Keratinocyte (primary cell): ENCODE measurements at regions not wholly inside any gene's neighbourhood (a gene's known extent, or its start where the extent isn't known, plus 50 kb on each side); places are given as distances from the start of the nearest gene placed in this dataset.
A peak's percentile ranks its signal among the peaks of the same experiment; 100 is the strongest.

Experiments
- DNase-seq: peaks from one replicate; pipeline ENCODE4 v3.0.0-alpha.2; 2011; ENCODE audit warnings: low read depth, missing footprints, low spot score
- FAIRE-seq: peaks from 2 replicates; lab custom pipeline; 2011; peaks lifted over from hg19 to GRCh38; lab: Jason Lieb, UNC
- H2AFZ ChIP-seq: 2 replicates; pipeline ENCODE4 v1.6.0; 2012; ENCODE audit warnings: low read length, control low read depth, inconsistent platforms; ENCODE audit not compliant: control insufficient read depth
- H3K27ac ChIP-seq: 2 replicates; pipeline ENCODE4 v1.5.1; 2011; ENCODE audit warnings: low read length; ENCODE audit not compliant: control insufficient read depth, insufficient read depth
- H3K27me3 ChIP-seq: 3 replicates; pipeline ENCODE4 v1.6.0; 2011; ENCODE audit warnings: low read length; ENCODE audit not compliant: control insufficient read depth, insufficient read depth; ENCODE audit errors: extremely low read depth
- H3K36me3 ChIP-seq, 2 experiments: 2 replicates in 1 of 2; 3 replicates in 1 of 2; pipeline ENCODE4 v1.5.1; 2011; ENCODE audit warnings: low read length in 2 of 2, mild to moderate bottlenecking in 1 of 2; ENCODE audit not compliant: control insufficient read depth in 2 of 2, insufficient read depth in 2 of 2; ENCODE audit errors: extremely low read depth in 1 of 2
- H3K4me1 ChIP-seq: 3 replicates; pipeline ENCODE4 v1.5.1; 2011; ENCODE audit warnings: low read length; ENCODE audit not compliant: control insufficient read depth, insufficient read depth; ENCODE audit errors: extremely low read depth
- H3K4me2 ChIP-seq: 3 replicates; pipeline ENCODE4 v1.6.0; 2011; ENCODE audit warnings: low read depth, low read length; ENCODE audit not compliant: control insufficient read depth, insufficient read depth; ENCODE audit errors: extremely low read depth
- H3K4me3 ChIP-seq, 3 experiments: fragments of 200-600 bp in 1 of 3; sonication (generic) in 1 of 3; 2 replicates in 2 of 3; 3 replicates in 1 of 3; pipeline ENCODE4 v1.5.1; 2011 to 2016; ENCODE audit warnings: low read length in 3 of 3, mild to moderate bottlenecking in 3 of 3, control low read depth in 2 of 3, inconsistent platforms in 1 of 3, low read depth in 1 of 3, mixed read lengths in 1 of 3, mixed run types in 1 of 3, moderate library complexity in 1 of 3; ENCODE audit not compliant: control insufficient read depth in 2 of 3, insufficient read depth in 2 of 3; ENCODE audit errors: extremely low read depth in 1 of 3
- H3K79me2 ChIP-seq: 2 replicates; pipeline ENCODE4 v1.6.0; 2012; ENCODE audit warnings: low read length; ENCODE audit not compliant: control insufficient read depth, insufficient read depth
- H3K9ac ChIP-seq: 3 replicates; pipeline ENCODE4 v1.6.0; 2011; ENCODE audit warnings: low read length; ENCODE audit not compliant: control insufficient read depth, insufficient read depth; ENCODE audit errors: extremely low read depth
- H3K9me1 ChIP-seq: 3 replicates; pipeline ENCODE4 v1.6.0; 2011; ENCODE audit warnings: low read length; ENCODE audit not compliant: control insufficient read depth, insufficient read depth; ENCODE audit errors: extremely low read depth
- H3K9me3 ChIP-seq: 2 replicates; pipeline ENCODE4 v1.5.1; 2012; ENCODE audit warnings: low read depth, low read length; ENCODE audit not compliant: control insufficient read depth
- H4K20me1 ChIP-seq: 3 replicates; pipeline ENCODE4 v1.6.0; 2011; ENCODE audit warnings: low read length; ENCODE audit not compliant: control insufficient read depth, insufficient read depth; ENCODE audit errors: extremely low read depth
- CTCF ChIP-seq, 3 experiments: IDR thresholded peaks in 1 of 3; conservative IDR thresholded peaks in 1 of 3; optimal IDR thresholded peaks in 1 of 3; 2 replicates in 2 of 3; 3 replicates in 1 of 3; pipeline versions ENCODE3 to v1.5.1; 2011; ENCODE audit warnings: low read length in 3 of 3, mild to moderate bottlenecking in 3 of 3, moderate library complexity in 2 of 3, control low read depth in 1 of 3, inconsistent platforms in 1 of 3; ENCODE audit not compliant: insufficient read depth in 2 of 3; ENCODE audit errors: extremely low read depth in 1 of 3
- EZH2 ChIP-seq: IDR thresholded peaks from one replicate; pipeline ENCODE4 v1.6.1; 2012; ENCODE audit warnings: inconsistent platforms, mild to moderate bottlenecking, low read length, moderate library complexity
- dilution Hi-C: fragments of 300-500 bp; cut with MboI; formaldehyde crosslinking; loops from one replicate; pipeline ENCODE4 v1.7.0; 2020; ENCODE audit warnings: low sequenced_read_pairs; ENCODE audit not compliant: extremely low pct_ligation_motif_present

- H3K9ac ChIP-seq = no peak overlapping the region
- no peaks in the 10 kb centered on the region for H3K4me1 ChIP-seq
- TF ChIP-seq EZH2 (no peak), CTCF (optimal IDR thresholded peaks at IDR 0.05 in 1 of 3, IDR thresholded peaks at IDR 0.05 in 1 of 3, conservative IDR thresholded peaks at IDR 0.05 in 1 of 3; ENCODE audit: extremely low read depth in 1 of 3, insufficient read depth in 2 of 3, low read length in 3 of 3) (no peak)
- no peak overlapping the region for H2AFZ ChIP-seq
- DNase-seq = no peak
- dilution Hi-C loops = no loop called here
- no peak for FAIRE-seq
- H3K4me2 ChIP-seq = no peak overlapping the region
- H3K9me3 ChIP-seq = no peaks in the 10 kb centered on the region
- H3K4me3 ChIP-seq = no peak overlapping the region
- no peaks in the 10 kb centered on the region for H3K79me2 ChIP-seq
- H3K27ac ChIP-seq = no peak overlapping the region
- H4K20me1 ChIP-seq = no peaks in the 10 kb centered on the region
- H3K36me3 ChIP-seq = no peaks in the 10 kb centered on the region
- no peaks in the 10 kb centered on the region for H3K9me1 ChIP-seq
- no peaks in the 10 kb centered on the region for H3K27me3 ChIP-seq
Observed at GRCh38 chr11:95638501-95638900, 151.1 kb downstream of the FAM76B start.

GRCh38 chr11:95625164-95625900 is 164.2 kb downstream of the FAM76B start:
- no peaks in the 10 kb centered on the region for H3K36me3 ChIP-seq
- no peaks in the 10 kb centered on the region for H3K9me1 ChIP-seq
- TF ChIP-seq CTCF (optimal IDR thresholded peaks at IDR 0.05 in 1 of 3, IDR thresholded peaks at IDR 0.05 in 1 of 3, conservative IDR thresholded peaks at IDR 0.05 in 1 of 3; ENCODE audit: extremely low read depth in 1 of 3, insufficient read depth in 2 of 3, low read length in 3 of 3) = no peak
- no peak overlapping the region for H3K27ac ChIP-seq
- H3K4me2 ChIP-seq = no peak overlapping the region
- H3K4me1 ChIP-seq = no peaks in the 10 kb centered on the region
- peak overlapping the region; percentile 58 for H2AFZ ChIP-seq
- no peaks in the 10 kb centered on the region for H3K27me3 ChIP-seq
- H3K9ac ChIP-seq = no peak overlapping the region
- H4K20me1 ChIP-seq = no peaks in the 10 kb centered on the region
- H3K9me3 ChIP-seq = no peaks in the 10 kb centered on the region
- H3K79me2 ChIP-seq = no peaks in the 10 kb centered on the region
- DNase-seq = no peak
- FAIRE-seq = no peak
- dilution Hi-C loops = no loop called here
- H3K4me3 ChIP-seq = no peak overlapping the region
